GM13977 (cell line): ENCODE measurements at regions not wholly inside any gene's neighbourhood (a gene's known extent, or its start where the extent isn't known, plus 50 kb on each side); places are given as distances from the start of the nearest gene placed in this dataset.

Experiments
- DNase-seq: peaks from one replicate; pipeline ENCODE4 v3.0.0; 2012; ENCODE audit warnings: low spot score
- in situ Hi-C: fragments of 300-500 bp; cut with MboI; formaldehyde crosslinking; loops from one replicate; pipeline ENCODE4 v1.12.0; 2022; ENCODE audit warnings: low sequenced_read_pairs, low pct_unique_long_range_greater_than_20kb, mixed read lengths, inconsistent platforms; ENCODE audit not compliant: unreplicated experiment
- TF ChIP-seq, protein P1 (sequence below): IDR thresholded peaks from 2 replicates; pipeline ENCODE4 v1.5.1; 2012; ENCODE audit warnings: mild to moderate bottlenecking, control low read depth; ENCODE audit not compliant: insufficient read depth; ENCODE audit errors: extremely low read depth, missing control alignments

DNA sequence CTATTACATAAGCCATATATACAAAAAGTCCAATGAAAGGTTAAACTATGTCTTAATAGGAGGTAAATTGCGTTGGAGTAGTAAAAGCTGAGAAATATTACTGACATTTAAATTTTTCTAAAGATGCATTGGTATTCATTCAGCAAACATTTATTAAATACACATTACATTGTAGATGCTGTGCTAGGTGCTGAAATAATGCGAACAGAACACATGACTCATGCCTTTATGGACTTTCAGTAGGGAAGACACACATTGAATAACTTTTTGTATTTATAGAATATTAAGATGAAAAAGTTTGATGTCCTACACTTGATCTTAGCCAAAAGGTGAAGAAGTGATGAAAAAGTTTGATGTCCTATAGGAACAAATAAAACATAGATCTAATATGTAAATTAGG lies 871.1 kb upstream of the SLIT2 start:
- DNase-seq = no peak
- in situ Hi-C loops = no loop called here
- TF ChIP-seq, protein P1, sequence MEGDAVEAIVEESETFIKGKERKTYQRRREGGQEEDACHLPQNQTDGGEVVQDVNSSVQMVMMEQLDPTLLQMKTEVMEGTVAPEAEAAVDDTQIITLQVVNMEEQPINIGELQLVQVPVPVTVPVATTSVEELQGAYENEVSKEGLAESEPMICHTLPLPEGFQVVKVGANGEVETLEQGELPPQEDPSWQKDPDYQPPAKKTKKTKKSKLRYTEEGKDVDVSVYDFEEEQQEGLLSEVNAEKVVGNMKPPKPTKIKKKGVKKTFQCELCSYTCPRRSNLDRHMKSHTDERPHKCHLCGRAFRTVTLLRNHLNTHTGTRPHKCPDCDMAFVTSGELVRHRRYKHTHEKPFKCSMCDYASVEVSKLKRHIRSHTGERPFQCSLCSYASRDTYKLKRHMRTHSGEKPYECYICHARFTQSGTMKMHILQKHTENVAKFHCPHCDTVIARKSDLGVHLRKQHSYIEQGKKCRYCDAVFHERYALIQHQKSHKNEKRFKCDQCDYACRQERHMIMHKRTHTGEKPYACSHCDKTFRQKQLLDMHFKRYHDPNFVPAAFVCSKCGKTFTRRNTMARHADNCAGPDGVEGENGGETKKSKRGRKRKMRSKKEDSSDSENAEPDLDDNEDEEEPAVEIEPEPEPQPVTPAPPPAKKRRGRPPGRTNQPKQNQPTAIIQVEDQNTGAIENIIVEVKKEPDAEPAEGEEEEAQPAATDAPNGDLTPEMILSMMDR = no peak

DNA sequence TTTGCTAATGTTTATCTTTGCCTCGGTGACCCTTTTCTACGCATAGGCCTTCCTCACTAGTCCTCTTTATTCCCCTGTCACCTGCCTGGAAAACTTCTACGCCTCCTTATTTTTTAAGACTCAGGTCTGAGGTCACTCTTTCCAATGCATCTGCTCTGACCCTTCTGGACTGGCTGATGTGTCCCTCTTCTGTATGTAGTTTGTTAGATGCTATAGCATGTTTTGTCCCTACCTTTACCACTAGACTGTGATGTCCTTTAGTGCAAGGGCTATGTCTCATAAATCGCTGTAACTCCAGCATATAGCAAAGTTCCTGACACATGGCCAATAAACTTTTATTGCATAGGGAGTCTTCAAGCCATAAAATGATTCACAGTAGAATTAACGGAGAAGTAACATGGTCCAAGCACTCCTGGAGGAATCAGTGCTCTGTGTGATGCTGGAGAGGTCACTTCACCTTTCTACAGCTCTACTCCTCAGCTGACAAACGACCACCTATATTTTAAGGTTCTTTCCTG lies 872.5 kb upstream of the SLIT2 start:
- TF ChIP-seq, protein P1 = no peak
- DNase-seq = no peak
- in situ Hi-C loops = no loop called here

DNA sequence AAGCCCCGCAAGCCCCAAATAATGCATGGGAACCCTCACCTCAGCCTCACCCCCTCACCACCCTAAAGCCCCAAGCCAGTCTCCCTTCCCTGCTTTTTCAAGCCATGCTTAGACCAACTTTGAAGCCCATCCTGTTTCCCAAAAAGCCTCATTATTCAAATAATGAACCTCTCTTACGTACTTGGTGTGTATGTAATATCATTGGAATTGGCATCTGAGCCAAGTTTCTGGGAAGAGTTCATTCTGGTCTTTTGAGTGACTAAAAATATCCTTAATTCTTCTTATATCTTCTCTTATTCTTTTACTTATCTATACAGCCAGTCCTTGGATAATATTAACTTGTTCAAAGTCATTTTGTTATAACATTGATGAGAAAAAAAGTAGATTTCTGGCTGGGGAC lies 875.8 kb upstream of the SLIT2 start:
- TF ChIP-seq, protein P1 = no peak
- no peak for DNase-seq
- in situ Hi-C loops = no loop called here

DNA sequence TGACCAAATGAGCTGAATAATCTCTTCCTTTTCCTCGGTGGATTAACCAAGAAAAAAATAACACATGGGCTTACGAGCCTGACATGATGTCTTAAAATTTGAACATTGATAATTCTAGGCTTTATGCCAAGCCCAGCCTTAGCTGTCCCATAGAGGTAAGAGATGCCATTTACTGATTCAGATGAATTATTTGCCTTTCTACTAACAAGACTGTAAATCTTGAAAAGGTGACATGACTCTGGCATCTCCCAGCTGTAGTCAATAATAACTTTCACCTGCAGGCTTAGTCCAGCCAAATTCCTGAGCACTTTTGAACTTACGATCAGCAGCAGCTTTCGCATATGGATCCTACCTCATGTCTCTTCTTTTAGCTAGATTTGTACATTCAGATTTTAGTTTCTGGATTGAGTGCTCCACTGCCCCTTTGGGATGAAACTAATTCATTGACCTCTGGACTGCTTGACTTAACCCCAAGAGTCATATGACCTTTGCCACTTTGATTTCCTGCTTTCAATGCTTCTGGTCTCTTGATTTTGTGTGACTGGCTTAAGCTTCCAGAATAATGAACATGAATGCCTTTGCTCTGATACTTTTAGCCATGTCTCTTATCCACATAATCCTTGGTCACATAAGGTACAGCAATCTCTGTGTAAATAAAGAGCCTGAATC lies 876.4 kb upstream of the SLIT2 start:
- in situ Hi-C loops = no loop called here
- no peak for DNase-seq
- TF ChIP-seq, protein P1 = no peak

DNA sequence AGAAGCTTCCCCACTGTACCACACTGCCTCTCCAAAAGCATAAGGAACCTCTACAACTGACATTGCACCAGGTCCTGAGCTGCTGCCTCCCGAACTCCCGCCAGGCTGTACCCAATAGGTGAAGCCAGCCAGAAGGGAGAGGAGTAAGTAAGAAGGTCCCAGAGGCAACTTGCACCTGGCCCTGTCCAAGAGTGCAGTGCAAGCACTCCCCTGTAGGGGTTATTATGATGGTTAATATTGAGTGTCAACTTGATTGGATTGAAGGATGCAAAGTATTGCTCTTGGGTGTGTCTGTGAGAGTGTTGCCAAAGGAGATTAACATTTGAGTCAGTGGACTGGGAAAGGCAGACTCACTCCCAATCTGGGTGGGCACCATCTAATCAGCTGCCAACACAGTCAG lies 879.3 kb upstream of the SLIT2 start:
- in situ Hi-C loops = no loop called here
- TF ChIP-seq, protein P1 = no peak

DNA sequence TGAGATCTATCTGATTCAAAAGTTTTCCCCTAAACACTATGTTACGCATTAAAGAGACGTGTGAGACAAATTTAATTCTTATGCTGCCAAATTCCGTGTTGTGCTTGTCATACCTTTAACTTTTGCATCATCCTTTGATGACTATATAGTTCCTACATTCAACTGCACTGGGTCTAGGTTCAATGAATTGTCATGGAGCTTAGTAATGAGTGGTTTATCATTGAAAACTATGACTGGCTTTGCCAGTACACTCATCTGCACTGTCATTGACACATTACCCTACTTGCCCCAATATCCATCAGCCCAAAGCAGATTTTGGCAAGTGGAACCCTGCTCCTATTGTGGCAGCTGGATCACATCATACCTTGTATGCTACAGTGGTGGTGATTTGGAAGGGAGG lies 882.9 kb upstream of the SLIT2 start:
- no peak for DNase-seq

More for the DNA sequence above, 879.3 kb upstream of the SLIT2 start:
- no peak for DNase-seq

More for the DNA sequence above, 882.9 kb upstream of the SLIT2 start:
- in situ Hi-C loops = no loop called here
- TF ChIP-seq, protein P1 = no peak
